ENCODE measurements at regions not wholly inside any gene's neighbourhood (a gene's known extent, or its start where the extent isn't known, plus 50 kb on each side); places are given as distances from the start of the nearest gene placed in this dataset.
"Not testable (repeated sequence)": the region's sequence is repeated elsewhere in the genome, so short reads cannot be mapped to it uniquely, and the experiment has no call there.

GRCh38 chr15:31499953-31500765 is 173.5 kb downstream of the KLF13 start:
- H3K4me3 ChIP-seq (ENCODE audit: low read depth, low read length), result no peak overlapping the region
- no peak overlapping the region for H3K9ac ChIP-seq (ENCODE audit: low read depth, low read length)
- H3K27me3 ChIP-seq (ENCODE audit: control insufficient read depth, insufficient read depth, low read length), result no peaks in the 10 kb centered on the region
- H3K4me1 ChIP-seq (ENCODE audit: control insufficient read depth, insufficient read depth, low read length), result no peaks in the 10 kb centered on the region
- H3K9me3 ChIP-seq (ENCODE audit: control insufficient read depth, insufficient read depth, low read length), result no peaks in the 10 kb centered on the region
- H3K36me3 ChIP-seq (ENCODE audit: control insufficient read depth, insufficient read depth, low read length), result no peaks in the 10 kb centered on the region

GRCh38 chr15:31500766-31501449 is 174.3 kb downstream of the KLF13 start:
- H3K9ac ChIP-seq (ENCODE audit: low read depth, low read length), result no peak overlapping the region
- H3K4me1 ChIP-seq (ENCODE audit: control insufficient read depth, insufficient read depth, low read length), result no peaks in the 10 kb centered on the region
- H3K27me3 ChIP-seq (ENCODE audit: control insufficient read depth, insufficient read depth, low read length), result no peaks in the 10 kb centered on the region
- no peak overlapping the region for H3K4me3 ChIP-seq (ENCODE audit: low read depth, low read length)
- H3K36me3 ChIP-seq (ENCODE audit: control insufficient read depth, insufficient read depth, low read length), result no peaks in the 10 kb centered on the region
- no peaks in the 10 kb centered on the region for H3K9me3 ChIP-seq (ENCODE audit: control insufficient read depth, insufficient read depth, low read length)

- Histone ChIP-seq H3K9ac (ENCODE audit: low read depth, low read length) (no peak overlapping the region), H3K4me3 (ENCODE audit: low read depth, low read length) (no peak overlapping the region), H3K4me1 (ENCODE audit: control insufficient read depth, insufficient read depth, low read length) (no peaks in the 10 kb centered on the region), H3K9me3 (ENCODE audit: control insufficient read depth, insufficient read depth, low read length) (no peaks in the 10 kb centered on the region), H3K27me3 (ENCODE audit: control insufficient read depth, insufficient read depth, low read length) (no peaks in the 10 kb centered on the region), H3K36me3 (ENCODE audit: control insufficient read depth, insufficient read depth, low read length) (no peaks in the 10 kb centered on the region)
Measured at GRCh38 chr15:31501536-31502157, 175.0 kb downstream of the KLF13 start.

GRCh38 chr15:31502541-31503229 is 176.1 kb downstream of the KLF13 start:
- no peaks in the 10 kb centered on the region for H3K27me3 ChIP-seq (ENCODE audit: control insufficient read depth, insufficient read depth, low read length)
- H3K9ac ChIP-seq (ENCODE audit: low read depth, low read length), result no peak overlapping the region
- no peaks in the 10 kb centered on the region for H3K9me3 ChIP-seq (ENCODE audit: control insufficient read depth, insufficient read depth, low read length)
- H3K4me1 ChIP-seq (ENCODE audit: control insufficient read depth, insufficient read depth, low read length), result no peaks in the 10 kb centered on the region
- H3K36me3 ChIP-seq (ENCODE audit: control insufficient read depth, insufficient read depth, low read length), result no peaks in the 10 kb centered on the region
- no peak overlapping the region for H3K4me3 ChIP-seq (ENCODE audit: low read depth, low read length)

- Histone ChIP-seq H3K9me3 (ENCODE audit: control insufficient read depth, insufficient read depth, low read length) (no peaks in the 10 kb centered on the region), H3K36me3 (ENCODE audit: control insufficient read depth, insufficient read depth, low read length) (no peaks in the 10 kb centered on the region), H3K4me3 (ENCODE audit: low read depth, low read length) (no peak overlapping the region), H3K27me3 (ENCODE audit: control insufficient read depth, insufficient read depth, low read length) (no peaks in the 10 kb centered on the region), H3K4me1 (ENCODE audit: control insufficient read depth, insufficient read depth, low read length) (no peaks in the 10 kb centered on the region), H3K9ac (ENCODE audit: low read depth, low read length) (no peak overlapping the region)
Measured at GRCh38 chr15:31503256-31503655, 176.6 kb downstream of the KLF13 start.

GRCh38 chr15:31503758-31504461 is 177.3 kb downstream of the KLF13 start:
- Histone ChIP-seq H3K4me1 (ENCODE audit: control insufficient read depth, insufficient read depth, low read length) (no peaks in the 10 kb centered on the region), H3K9me3 (ENCODE audit: control insufficient read depth, insufficient read depth, low read length) (no peaks in the 10 kb centered on the region), H3K4me3 (ENCODE audit: low read depth, low read length) (no peak overlapping the region), H3K9ac (ENCODE audit: low read depth, low read length) (no peak overlapping the region), H3K36me3 (ENCODE audit: control insufficient read depth, insufficient read depth, low read length) (no peaks in the 10 kb centered on the region), H3K27me3 (ENCODE audit: control insufficient read depth, insufficient read depth, low read length) (no peaks in the 10 kb centered on the region)

GRCh38 chr15:31504462-31504839 is 177.8 kb downstream of the KLF13 start:
- Histone ChIP-seq H3K4me1 (ENCODE audit: control insufficient read depth, insufficient read depth, low read length) (no peaks in the 10 kb centered on the region), H3K9ac (ENCODE audit: low read depth, low read length) (no peak overlapping the region), H3K27me3 (ENCODE audit: control insufficient read depth, insufficient read depth, low read length) (no peaks in the 10 kb centered on the region), H3K9me3 (ENCODE audit: control insufficient read depth, insufficient read depth, low read length) (no peaks in the 10 kb centered on the region), H3K36me3 (ENCODE audit: control insufficient read depth, insufficient read depth, low read length) (no peaks in the 10 kb centered on the region), H3K4me3 (ENCODE audit: low read depth, low read length) (no peak overlapping the region)

GRCh38 chr15:31507573-31507972 is 180.9 kb downstream of the KLF13 start:
- not testable (repeated sequence) for H3K4me3 ChIP-seq (ENCODE audit: low read depth, low read length); H3K9ac ChIP-seq (ENCODE audit: low read depth, low read length); H3K27me3 ChIP-seq (ENCODE audit: control insufficient read depth, insufficient read depth, low read length); H3K4me1 ChIP-seq (ENCODE audit: control insufficient read depth, insufficient read depth, low read length); H3K9me3 ChIP-seq (ENCODE audit: control insufficient read depth, insufficient read depth, low read length); H3K36me3 ChIP-seq (ENCODE audit: control insufficient read depth, insufficient read depth, low read length)

- no peak overlapping the region for H3K9ac ChIP-seq (ENCODE audit: low read depth, low read length)
- no peaks in the 10 kb centered on the region for H3K4me1 ChIP-seq (ENCODE audit: control insufficient read depth, insufficient read depth, low read length)
- H3K4me3 ChIP-seq (ENCODE audit: low read depth, low read length), result no peak overlapping the region
- no peaks in the 10 kb centered on the region for H3K27me3 ChIP-seq (ENCODE audit: control insufficient read depth, insufficient read depth, low read length)
- H3K36me3 ChIP-seq (ENCODE audit: control insufficient read depth, insufficient read depth, low read length), result no peaks in the 10 kb centered on the region
- H3K9me3 ChIP-seq (ENCODE audit: control insufficient read depth, insufficient read depth, low read length), result no peaks in the 10 kb centered on the region
Measured at GRCh38 chr15:31508656-31509055, 182.0 kb downstream of the KLF13 start.

- H3K9me3 ChIP-seq (ENCODE audit: control insufficient read depth, insufficient read depth, low read length), result no peaks in the 10 kb centered on the region
Measured at GRCh38 chr15:31510057-31510456, 183.4 kb downstream of the KLF13 start.

GRCh38 chr15:31511707-31512310 is 185.2 kb downstream of the KLF13 start:
- Histone ChIP-seq H3K27me3 (ENCODE audit: control insufficient read depth, insufficient read depth, low read length) (no peaks in the 10 kb centered on the region), H3K4me1 (ENCODE audit: control insufficient read depth, insufficient read depth, low read length) (no peaks in the 10 kb centered on the region), H3K9me3 (ENCODE audit: control insufficient read depth, insufficient read depth, low read length) (no peaks in the 10 kb centered on the region), H3K36me3 (ENCODE audit: control insufficient read depth, insufficient read depth, low read length) (no peaks in the 10 kb centered on the region), H3K9ac (ENCODE audit: low read depth, low read length) (no peak overlapping the region), H3K4me3 (ENCODE audit: low read depth, low read length) (no peak overlapping the region)

More at GRCh38 chr15:31510057-31510456, 183.4 kb downstream of the KLF13 start:
- no peak overlapping the region for H3K9ac ChIP-seq (ENCODE audit: low read depth, low read length)
- H3K36me3 ChIP-seq (ENCODE audit: control insufficient read depth, insufficient read depth, low read length), result no peaks in the 10 kb centered on the region
- H3K27me3 ChIP-seq (ENCODE audit: control insufficient read depth, insufficient read depth, low read length), result no peaks in the 10 kb centered on the region
- H3K4me3 ChIP-seq (ENCODE audit: low read depth, low read length), result no peak overlapping the region
- H3K4me1 ChIP-seq (ENCODE audit: control insufficient read depth, insufficient read depth, low read length), result no peaks in the 10 kb centered on the region

Data from iPS-15b (cell line).